ENCODE measurements at regions not wholly inside any gene's neighbourhood (a gene's known extent, or its start where the extent isn't known, plus 50 kb on each side); places are given as distances from the start of the nearest gene placed in this dataset.

DNA sequence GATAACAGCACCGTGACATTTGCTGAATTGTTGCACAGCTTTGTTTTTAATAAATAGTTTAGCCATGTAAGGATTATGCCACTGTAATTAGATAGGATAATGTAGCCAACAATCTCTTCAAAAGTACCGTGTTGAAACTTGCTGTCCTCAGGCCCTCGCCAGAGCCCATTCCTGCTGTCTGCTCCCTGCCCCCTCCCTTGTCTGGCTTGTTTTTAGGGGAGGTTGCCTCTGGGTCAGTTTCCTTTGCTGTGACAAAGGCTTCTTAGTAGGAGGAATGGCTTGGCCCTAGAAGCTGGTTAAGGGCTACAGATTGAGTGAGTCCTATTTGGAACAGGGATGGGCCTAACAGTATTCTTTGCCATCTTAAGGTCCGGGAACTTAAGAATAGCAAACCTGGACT lies 107.9 kb downstream of the LMO4 start:
- TF ChIP-seq, protein P1, sequence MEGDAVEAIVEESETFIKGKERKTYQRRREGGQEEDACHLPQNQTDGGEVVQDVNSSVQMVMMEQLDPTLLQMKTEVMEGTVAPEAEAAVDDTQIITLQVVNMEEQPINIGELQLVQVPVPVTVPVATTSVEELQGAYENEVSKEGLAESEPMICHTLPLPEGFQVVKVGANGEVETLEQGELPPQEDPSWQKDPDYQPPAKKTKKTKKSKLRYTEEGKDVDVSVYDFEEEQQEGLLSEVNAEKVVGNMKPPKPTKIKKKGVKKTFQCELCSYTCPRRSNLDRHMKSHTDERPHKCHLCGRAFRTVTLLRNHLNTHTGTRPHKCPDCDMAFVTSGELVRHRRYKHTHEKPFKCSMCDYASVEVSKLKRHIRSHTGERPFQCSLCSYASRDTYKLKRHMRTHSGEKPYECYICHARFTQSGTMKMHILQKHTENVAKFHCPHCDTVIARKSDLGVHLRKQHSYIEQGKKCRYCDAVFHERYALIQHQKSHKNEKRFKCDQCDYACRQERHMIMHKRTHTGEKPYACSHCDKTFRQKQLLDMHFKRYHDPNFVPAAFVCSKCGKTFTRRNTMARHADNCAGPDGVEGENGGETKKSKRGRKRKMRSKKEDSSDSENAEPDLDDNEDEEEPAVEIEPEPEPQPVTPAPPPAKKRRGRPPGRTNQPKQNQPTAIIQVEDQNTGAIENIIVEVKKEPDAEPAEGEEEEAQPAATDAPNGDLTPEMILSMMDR (conservative IDR thresholded peaks at IDR 0.05): no peak
- no peak for TF ChIP-seq ZFX (IDR thresholded peaks at IDR 0.05)

Measured in C4-2B (cell line).